Sigmoid colon (tissue), 6 donors: ENCODE measurements at regions not wholly inside any gene's neighbourhood (a gene's known extent, or its start where the extent isn't known, plus 50 kb on each side); places are given as distances from the start of the nearest gene placed in this dataset.
"Not testable (repeated sequence)": the region's sequence is repeated elsewhere in the genome, so short reads cannot be mapped to it uniquely, and the experiment has no call there.

ENCODE experiments used
- DNase-seq: peaks from one replicate; pipeline ENCODE4 v3.0.0-alpha.2; 2019
- H3K27ac ChIP-seq, 4 donors: fragments of 200-600 bp; sonication (generic); one replicate each; pipeline ENCODE4 v1.5.1; 2016 to 2019; ENCODE audit warnings: mild to moderate bottlenecking in 1 of 4
- H3K27me3 ChIP-seq, 3 donors: fragments of 200-600 bp; sonication (generic); one replicate each; pipeline ENCODE4 v1.5.1; 2019; ENCODE audit warnings: mild to moderate bottlenecking in 1 of 3
- H3K36me3 ChIP-seq, 4 donors: fragments of 200-600 bp; sonication (generic); one replicate each; pipeline ENCODE4 v1.5.1; 2016 to 2019
- H3K4me1 ChIP-seq, 4 donors: fragments of 200-600 bp; sonication (generic); one replicate each; pipeline ENCODE4 v1.5.1; 2017 to 2019
- H3K4me3 ChIP-seq, 4 donors: fragments of 200-600 bp; sonication (generic); one replicate each; pipeline ENCODE4 v1.5.1; 2017 to 2019; ENCODE audit warnings: mild to moderate bottlenecking in 2 of 4, moderate library complexity in 1 of 4
- H3K9me3 ChIP-seq, 4 donors: fragments of 200-600 bp in 3 of 4; sonication (generic) in 3 of 4; one replicate each; pipeline versions ENCODE4 v1.5.1 to v1.6.1; 2013 to 2019
- EP300 ChIP-seq, 4 donors: sonication (generic); formaldehyde crosslinking; IDR thresholded peaks; one replicate each; pipeline ENCODE4 v1.6.1; 2017; ENCODE audit warnings: antibody characterized with exemption in 4 of 4
- POLR2A ChIP-seq, 2 donors: fragments of 450-650 bp; IDR thresholded peaks; one replicate each; pipeline ENCODE4 v1.6.1; 2016; ENCODE audit warnings: antibody characterized with exemption in 2 of 2, mild to moderate bottlenecking in 2 of 2, moderate library complexity in 2 of 2
- POLR2AphosphoS5 ChIP-seq, 4 donors: sonication (generic); formaldehyde crosslinking; IDR thresholded peaks; one replicate each; pipeline ENCODE4 v1.6.1; 2017; ENCODE audit warnings: antibody characterized with exemption in 4 of 4
- WGBS, 2 donors: extraction: QIAGEN DNeasy Blood & Tissue Kit; methylation state at CpG; one replicate each; pipeline ENCODE4 v1.1.7; 2013; 5-methylcytosine and 5-hydroxymethylcytosine counted together
- intact Hi-C: fragments of 100-400 bp; cut with DNase I; formaldehyde crosslinking; loops from one replicate; pipeline ENCODE4 v1.15.1; 2023
- TF ChIP-seq, protein P1 (sequence below), 4 experiments: fragments of 450-650 bp in 3 of 4; fragments of 200-600 bp in 1 of 4; IDR thresholded peaks; one replicate each; pipeline ENCODE4 v1.5.1; 2016 to 2019; ENCODE audit warnings: antibody characterized with exemption in 4 of 4, mild to moderate bottlenecking in 3 of 4, moderate library complexity in 2 of 4
- donor health status: healthy with polysubstance abuse.
- donor health status: healthy.

- Histone ChIP-seq H3K4me1 (no peaks in the 10 kb centered on the region), H3K27me3 (peaks cover 0 to 17% (median 0%) of the 10 kb centered on the region in 3 donors), H3K36me3 (no peaks in the 10 kb centered on the region), H3K27ac (no peak overlapping the region), H3K9me3 (no peaks in the 10 kb centered on the region), H3K4me3 (no peak overlapping the region)
- 50 to 64% methylated on average over 4 of the region's 4 CpGs for WGBS, 2 donors
- intact Hi-C loops, result no loop called here
- TF ChIP-seq POLR2A (IDR thresholded peaks at IDR 0.05) (no peak), POLR2AphosphoS5 (IDR thresholded peaks at IDR 0.05) (no peak), EP300 (IDR thresholded peaks at IDR 0.05) (no peak)
- TF ChIP-seq, protein P1, sequence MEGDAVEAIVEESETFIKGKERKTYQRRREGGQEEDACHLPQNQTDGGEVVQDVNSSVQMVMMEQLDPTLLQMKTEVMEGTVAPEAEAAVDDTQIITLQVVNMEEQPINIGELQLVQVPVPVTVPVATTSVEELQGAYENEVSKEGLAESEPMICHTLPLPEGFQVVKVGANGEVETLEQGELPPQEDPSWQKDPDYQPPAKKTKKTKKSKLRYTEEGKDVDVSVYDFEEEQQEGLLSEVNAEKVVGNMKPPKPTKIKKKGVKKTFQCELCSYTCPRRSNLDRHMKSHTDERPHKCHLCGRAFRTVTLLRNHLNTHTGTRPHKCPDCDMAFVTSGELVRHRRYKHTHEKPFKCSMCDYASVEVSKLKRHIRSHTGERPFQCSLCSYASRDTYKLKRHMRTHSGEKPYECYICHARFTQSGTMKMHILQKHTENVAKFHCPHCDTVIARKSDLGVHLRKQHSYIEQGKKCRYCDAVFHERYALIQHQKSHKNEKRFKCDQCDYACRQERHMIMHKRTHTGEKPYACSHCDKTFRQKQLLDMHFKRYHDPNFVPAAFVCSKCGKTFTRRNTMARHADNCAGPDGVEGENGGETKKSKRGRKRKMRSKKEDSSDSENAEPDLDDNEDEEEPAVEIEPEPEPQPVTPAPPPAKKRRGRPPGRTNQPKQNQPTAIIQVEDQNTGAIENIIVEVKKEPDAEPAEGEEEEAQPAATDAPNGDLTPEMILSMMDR (IDR thresholded peaks at IDR 0.05), result no peak
- no peak for DNase-seq
These were observed 126.6 kb upstream of the PRKCQ start for GRCh38 chr10:6706725-6707124.

GRCh38 chr10:6704896-6705295 is 124.8 kb upstream of the PRKCQ start:
- Histone ChIP-seq H3K27ac (no peak overlapping the region), H3K4me3 (no peak overlapping the region), H3K36me3 (no peaks in the 10 kb centered on the region), H3K27me3 (peaks cover 0 to 6% (median 0%) of the 10 kb centered on the region in 3 donors), H3K9me3 (no peaks in the 10 kb centered on the region), H3K4me1 (no peaks in the 10 kb centered on the region)
- no peak for DNase-seq
- intact Hi-C loops, result no loop called here
- 86 to 87% methylated on average over 1 of the region's 1 CpG for WGBS, 2 donors
- TF ChIP-seq POLR2AphosphoS5 (IDR thresholded peaks at IDR 0.05), result no peak
- no peak for TF ChIP-seq POLR2A (IDR thresholded peaks at IDR 0.05)
- TF ChIP-seq, protein P1 (IDR thresholded peaks at IDR 0.05), result no peak
- TF ChIP-seq EP300 (IDR thresholded peaks at IDR 0.05), result no peak

GRCh38 chr10:6702833-6703232 is 122.8 kb upstream of the PRKCQ start:
- WGBS, 2 donors, result 85 to 88% methylated on average over 2 of the region's 2 CpGs
- H3K27me3 ChIP-seq, intact Hi-C loops, H3K4me1 ChIP-seq, DNase-seq, H3K9me3 ChIP-seq, H3K4me3 ChIP-seq, H3K27ac ChIP-seq, H3K36me3 ChIP-seq: not testable (repeated sequence)

DNA sequence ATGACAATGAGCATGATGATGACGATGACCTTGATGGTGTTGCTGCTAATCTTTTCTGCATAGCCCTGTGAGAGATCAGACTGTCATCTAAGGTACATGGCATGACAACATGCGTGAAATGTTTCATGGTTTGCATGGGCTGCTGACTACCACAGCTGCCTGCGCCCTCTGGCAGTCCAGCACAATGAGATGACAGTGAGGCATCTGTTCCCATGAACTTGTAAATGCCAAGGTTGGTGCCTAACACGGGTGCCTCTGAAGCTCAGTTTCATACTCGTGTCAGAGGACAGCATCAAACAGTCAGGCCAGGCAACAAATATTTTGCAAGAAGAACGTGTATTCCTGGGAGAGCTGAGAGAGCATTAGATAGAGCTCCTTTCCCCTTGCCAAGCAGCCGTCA is 122.0 kb upstream of the PRKCQ start:
- intact Hi-C loops, result no loop called here
- Histone ChIP-seq H3K4me3 (no peak overlapping the region), H3K9me3 (no peaks in the 10 kb centered on the region), H3K27ac (no peak overlapping the region), H3K4me1 (no peaks in the 10 kb centered on the region), H3K36me3 (no peaks in the 10 kb centered on the region), H3K27me3 (no peaks in the 10 kb centered on the region)
- no peak for DNase-seq
- 78 to 85% methylated on average over 7 of the region's 7 CpGs for WGBS, 2 donors
- TF ChIP-seq EP300 (IDR thresholded peaks at IDR 0.05), result no peak
- TF ChIP-seq, protein P1 (IDR thresholded peaks at IDR 0.05), result no peak
- TF ChIP-seq POLR2AphosphoS5 (IDR thresholded peaks at IDR 0.05), result no peak

GRCh38 chr10:6701289-6701688 is 121.2 kb upstream of the PRKCQ start:
- H3K4me1 ChIP-seq, result no peaks in the 10 kb centered on the region
- H3K9me3 ChIP-seq, result no peaks in the 10 kb centered on the region
- no peak for DNase-seq
- H3K27ac ChIP-seq, result no peak overlapping the region
- intact Hi-C loops, result no loop called here
- TF ChIP-seq, protein P1 (IDR thresholded peaks at IDR 0.05), result no peak
- TF ChIP-seq POLR2A (IDR thresholded peaks at IDR 0.05), result no peak
- no peak for TF ChIP-seq EP300 (IDR thresholded peaks at IDR 0.05)
- no peak for TF ChIP-seq POLR2AphosphoS5 (IDR thresholded peaks at IDR 0.05)
- no peak overlapping the region for H3K4me3 ChIP-seq
- H3K27me3 ChIP-seq, result no peaks in the 10 kb centered on the region
- WGBS, 2 donors, result 68 to 83% methylated on average over 7 of the region's 7 CpGs
- no peaks in the 10 kb centered on the region for H3K36me3 ChIP-seq
